ENCODE measurements at regions not wholly inside any gene's neighbourhood (a gene's known extent, or its start where the extent isn't known, plus 50 kb on each side); places are given as distances from the start of the nearest gene placed in this dataset.
"Not testable (repeated sequence)": the region's sequence is repeated elsewhere in the genome, so short reads cannot be mapped to it uniquely, and the experiment has no call there.

- no peak for DNase-seq (ENCODE audit: low spot score)
These were observed 113.4 kb upstream of the DYRK2 start for GRCh38 chr12:67535176-67535575.

- no peak for DNase-seq (ENCODE audit: low spot score)
These were observed 112.6 kb upstream of the DYRK2 start for GRCh38 chr12:67535971-67536370.

- DNase-seq (ENCODE audit: low spot score), result no peak
These were observed 109.2 kb upstream of the DYRK2 start for GRCh38 chr12:67539329-67539728.

DNA sequence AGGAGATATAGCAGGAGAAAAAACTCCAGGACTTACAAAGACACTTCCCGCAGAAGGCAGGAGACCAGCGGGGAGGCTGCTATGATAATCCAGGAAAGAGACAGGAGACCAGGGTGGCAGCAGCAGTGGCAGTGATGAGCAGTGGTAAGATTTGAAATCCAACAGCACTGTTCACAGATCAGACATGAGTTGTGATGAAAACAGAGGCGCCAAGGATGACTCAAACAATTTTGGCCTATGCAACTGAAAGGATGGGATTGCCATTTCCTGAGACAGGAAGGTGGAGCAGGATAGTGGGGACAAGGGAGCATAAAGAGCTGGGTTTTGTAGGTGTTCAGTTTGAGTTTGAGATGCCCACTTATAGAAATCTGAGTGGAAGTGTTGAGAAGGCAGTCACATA lies 108.6 kb upstream of the DYRK2 start:
- DNase-seq (ENCODE audit: low spot score), result no peak

DNA sequence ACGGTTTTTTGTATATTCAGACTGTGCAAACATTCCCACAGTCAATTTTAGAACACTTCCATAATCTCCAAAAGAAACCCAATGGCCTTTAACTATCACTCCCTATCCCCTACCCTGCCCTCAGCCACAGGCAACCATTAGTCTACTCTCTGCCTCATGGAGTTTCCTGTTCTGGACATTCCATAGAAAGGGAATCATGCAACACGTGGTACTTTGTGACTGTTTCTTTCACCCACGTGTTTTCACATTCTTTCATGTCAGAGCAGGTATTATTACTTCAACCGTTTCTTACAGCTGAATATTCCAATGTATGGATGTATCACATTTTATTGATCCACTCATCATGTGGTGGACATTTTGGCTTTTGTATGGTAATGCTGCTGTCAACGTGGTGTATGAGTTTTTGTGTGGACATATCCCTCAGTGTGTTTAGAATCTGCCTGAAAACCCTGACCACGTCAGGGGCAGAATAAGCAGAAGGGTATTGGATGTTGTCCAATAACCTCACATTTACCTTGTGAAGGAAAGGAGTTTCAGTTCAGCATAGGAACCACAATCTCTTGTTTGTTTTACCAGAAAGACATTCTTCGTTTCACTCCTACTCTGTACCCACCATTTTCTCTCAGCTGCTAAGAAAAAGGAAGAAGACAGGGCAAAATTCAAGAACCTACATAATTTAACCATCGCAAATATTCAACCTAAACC lies 107.5 kb upstream of the DYRK2 start:
- DNase-seq (ENCODE audit: low spot score), result no peak

DNA sequence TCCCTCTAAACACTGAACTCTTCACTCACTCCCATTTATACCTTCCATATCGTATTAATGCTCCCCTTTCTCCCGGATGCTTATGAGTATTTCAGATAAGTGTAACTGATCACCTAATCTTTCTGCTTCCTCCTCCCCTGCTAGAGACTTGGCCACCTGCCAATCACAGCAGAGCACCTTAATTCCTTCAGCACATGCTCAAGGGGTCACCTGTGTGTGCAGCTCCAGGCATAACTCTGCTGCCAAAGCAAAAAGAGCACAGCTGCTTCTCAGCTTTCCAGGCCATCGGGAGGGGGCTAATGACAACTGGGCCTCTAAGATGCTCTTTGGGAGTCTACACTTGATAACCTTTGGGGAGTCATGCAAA lies 106.9 kb upstream of the DYRK2 start:
- no peak for DNase-seq (ENCODE audit: low spot score)

DNA sequence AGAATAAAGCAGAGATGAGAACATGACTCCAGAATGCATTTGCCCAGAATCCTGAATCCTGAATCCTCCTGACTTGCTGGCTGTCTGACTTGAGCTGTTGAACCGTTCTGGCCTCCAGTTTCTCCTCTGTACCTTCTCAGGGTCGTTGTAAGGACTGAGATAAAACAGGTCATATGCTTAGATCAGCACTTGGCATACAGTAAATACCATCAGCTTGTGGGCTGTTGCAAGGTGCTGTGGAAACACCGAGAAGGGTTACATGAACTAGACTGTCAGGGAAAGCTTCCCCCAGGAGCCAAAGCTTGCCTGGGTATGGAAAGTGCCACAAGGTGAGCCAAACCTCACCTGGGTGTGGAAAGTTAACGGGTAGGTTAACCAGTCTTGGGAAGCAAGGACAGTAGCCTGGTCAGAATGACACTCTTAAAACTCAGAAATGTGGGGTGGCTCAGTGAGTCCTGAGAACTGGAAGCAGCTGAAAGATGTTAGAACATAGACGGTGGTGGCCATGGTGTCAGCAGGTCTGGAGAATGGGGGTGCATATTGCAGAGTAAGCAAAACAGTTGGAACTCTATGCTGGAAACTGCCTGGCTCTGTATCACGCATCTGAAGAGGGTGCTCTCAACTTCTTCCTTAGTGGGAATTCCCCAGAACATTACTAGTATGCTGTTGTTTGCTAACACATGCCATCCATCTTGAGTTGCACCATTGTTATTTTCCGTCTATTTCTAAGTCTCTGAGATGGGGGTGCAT lies 105.3 kb upstream of the DYRK2 start:
- DNase-seq (ENCODE audit: low spot score), result no peak

DNA sequence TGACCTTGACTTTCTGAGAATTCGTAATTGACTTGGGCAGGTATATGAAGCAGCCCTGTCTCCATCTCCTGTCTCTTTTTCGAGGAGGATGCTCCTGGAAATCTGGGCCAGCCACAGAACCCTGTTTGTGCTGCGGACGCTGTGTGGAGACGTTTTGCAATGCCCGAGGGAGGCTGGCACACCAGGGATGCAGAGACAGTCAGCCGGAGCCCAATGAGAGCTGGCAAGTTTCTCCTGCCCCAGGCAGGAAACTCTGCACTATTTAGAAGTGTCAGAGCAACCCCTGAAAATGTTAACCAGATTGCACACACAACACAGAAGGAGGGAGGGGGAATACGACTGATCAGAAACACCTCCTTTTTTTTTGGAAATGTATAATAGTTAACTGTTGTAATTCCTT lies 103.2 kb upstream of the DYRK2 start:
- DNase-seq (ENCODE audit: low spot score), result no peak

- DNase-seq (ENCODE audit: low spot score), result no peak
These were observed 101.8 kb upstream of the DYRK2 start for GRCh38 chr12:67546746-67547145.

GRCh38 chr12:67555075-67555717 lies 93.3 kb upstream of the DYRK2 start:
- DNase-seq (ENCODE audit: low spot score), result not testable (repeated sequence)

GRCh38 chr12:67558775-67559174 lies 89.8 kb upstream of the DYRK2 start:
- no peak for DNase-seq (ENCODE audit: low spot score)

- DNase-seq (ENCODE audit: low spot score), result no peak
These were observed 88.8 kb upstream of the DYRK2 start for GRCh38 chr12:67559751-67560150.

DNA sequence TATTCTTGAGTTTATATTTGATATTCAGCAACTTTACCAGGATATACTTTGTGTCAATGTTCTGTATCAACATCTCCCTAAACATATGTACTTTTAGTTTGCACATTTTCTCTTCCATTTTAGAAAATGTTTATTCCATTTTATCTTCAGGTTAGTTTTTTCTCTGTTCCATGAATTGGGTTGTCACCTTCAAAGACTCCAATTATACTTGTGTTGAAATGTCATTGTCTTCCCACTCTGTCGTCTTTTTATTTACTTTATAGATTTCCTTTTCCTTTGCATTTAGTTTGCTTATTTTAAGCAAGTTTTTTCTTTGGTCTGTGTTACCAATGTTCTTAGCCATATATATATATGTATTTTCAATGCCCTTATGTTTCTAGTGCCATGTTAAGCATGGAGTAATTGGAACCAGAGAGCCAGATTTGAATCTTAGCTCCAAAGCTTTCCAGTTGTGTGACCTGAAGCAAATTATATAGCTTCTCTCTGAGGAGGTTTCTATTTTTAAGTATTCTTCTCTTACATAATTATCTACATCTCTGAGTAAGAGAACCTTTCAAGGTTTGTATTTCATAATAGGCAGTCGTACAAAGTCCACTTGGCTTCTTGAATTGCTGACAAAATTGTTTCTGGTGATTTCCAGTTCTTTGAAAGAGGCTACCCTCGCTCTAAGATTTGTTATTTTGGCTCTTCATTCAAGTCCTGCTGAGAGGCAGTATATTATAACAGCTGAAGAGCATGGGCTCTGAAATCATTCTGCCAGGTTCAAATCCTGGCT lies 85.8 kb upstream of the DYRK2 start:
- no peak for DNase-seq (ENCODE audit: low spot score)

DNA sequence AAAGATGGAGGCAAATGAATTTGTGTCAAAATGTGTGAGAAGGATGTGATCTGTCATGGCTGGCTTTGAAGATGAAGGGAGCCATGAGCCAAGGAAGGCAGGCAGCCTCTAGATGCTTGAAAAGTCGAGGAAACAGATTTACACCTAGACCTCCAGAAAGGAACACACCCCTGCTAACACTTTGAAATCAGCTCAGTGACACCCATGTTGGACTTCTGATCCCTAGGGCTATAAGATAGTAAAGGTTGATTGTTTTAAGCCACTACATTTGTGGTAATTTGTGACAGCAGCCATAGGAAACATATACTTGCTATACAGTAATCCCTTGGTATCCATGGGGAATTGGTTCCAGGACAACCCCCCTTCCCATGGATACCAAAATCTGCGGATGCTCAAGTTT lies 80.5 kb upstream of the DYRK2 start:
- no peak for DNase-seq (ENCODE audit: low spot score)

- DNase-seq (ENCODE audit: low spot score), result no peak
These were observed 76.1 kb upstream of the DYRK2 start for GRCh38 chr12:67572492-67572891.

GRCh38 chr12:67573566-67573965 lies 75.0 kb upstream of the DYRK2 start:
- DNase-seq (ENCODE audit: low spot score), result no peak

- no peak for DNase-seq (ENCODE audit: low spot score)
These were observed 69.4 kb upstream of the DYRK2 start for GRCh38 chr12:67578976-67579661.

DNA sequence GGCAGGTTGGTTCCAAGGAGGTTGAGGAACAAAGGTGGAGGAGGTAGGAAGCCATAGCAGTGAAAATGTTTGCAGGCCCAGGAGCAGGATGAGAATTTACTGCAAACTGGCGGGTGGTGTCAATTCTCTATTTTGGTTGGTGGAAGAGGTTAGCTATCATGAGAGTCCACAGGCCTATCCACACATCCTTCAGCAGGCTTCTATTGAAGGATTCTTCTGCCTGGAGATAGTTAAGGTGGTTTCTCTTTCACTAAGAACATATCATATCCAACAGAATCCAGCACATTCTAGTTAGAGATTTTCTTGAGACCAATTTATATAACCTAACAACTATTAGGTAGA lies 68.9 kb upstream of the DYRK2 start:
- DNase-seq (ENCODE audit: low spot score), result no peak

GRCh38 chr12:67582238-67582834 lies 66.2 kb upstream of the DYRK2 start:
- no peak for DNase-seq (ENCODE audit: low spot score)

DNA sequence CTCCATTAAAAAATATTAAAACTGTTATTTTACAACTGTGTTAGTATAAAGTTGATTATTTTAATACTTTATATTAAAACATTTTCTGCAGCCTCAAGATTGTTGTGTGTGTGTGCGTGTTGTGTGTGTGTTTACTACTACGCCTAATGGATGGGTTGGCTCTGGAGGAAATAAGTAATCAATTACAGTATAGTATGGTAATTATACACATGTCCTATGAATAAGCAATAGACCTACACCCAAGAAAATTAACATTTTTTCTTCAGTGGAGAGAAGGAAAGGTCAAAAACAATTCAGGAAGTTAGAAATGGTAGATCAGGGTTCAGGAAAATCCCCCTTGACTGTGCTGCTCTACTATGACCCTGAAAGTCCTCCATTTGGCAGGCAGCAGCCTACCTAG lies 65.7 kb upstream of the DYRK2 start:
- DNase-seq (ENCODE audit: low spot score), result no peak

DNA sequence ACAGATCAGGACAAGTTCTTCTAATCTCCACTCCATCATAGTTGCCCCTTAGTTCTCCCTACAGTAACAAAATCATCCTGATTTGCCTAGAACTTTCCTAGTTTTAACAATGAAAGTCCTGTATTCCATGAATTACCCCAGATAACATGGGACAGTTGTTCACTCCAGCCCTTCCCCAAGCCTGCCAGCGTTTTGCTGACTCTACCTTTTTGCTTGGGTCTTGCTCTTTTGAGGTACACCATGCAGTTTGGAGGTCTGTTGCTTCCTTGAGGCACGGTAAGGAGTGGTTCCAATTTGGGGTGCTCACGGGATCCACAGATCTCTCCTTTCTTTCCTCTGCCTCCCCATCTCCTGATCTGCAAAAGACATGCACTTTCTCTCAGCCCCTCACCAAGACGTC lies 61.6 kb upstream of the DYRK2 start:
- no peak for DNase-seq (ENCODE audit: low spot score)

DNA sequence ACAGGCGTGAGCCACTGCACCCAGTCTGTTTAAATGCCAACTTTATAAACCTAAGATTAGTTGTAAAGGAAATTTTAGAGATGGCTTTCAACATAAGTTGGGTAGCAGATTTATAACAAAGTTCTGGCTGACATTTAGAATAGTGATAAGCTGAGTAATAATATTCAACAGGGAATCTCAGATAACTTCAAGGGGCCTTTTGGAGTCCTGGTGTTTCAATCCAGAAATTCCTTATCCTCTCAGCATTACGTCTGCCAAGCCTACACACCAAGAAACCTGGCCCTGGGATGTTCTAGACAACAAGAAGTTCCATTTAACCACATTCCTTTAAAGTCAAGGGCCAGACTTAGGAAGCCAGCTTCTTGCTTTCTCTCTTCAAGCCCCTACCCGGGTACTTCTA lies 59.5 kb upstream of the DYRK2 start:
- no peak for DNase-seq (ENCODE audit: low spot score)
